Endothelial cell of umbilical vein (primary cell): ENCODE measurements at regions not wholly inside any gene's neighbourhood (a gene's known extent, or its start where the extent isn't known, plus 50 kb on each side); places are given as distances from the start of the nearest gene placed in this dataset.

ENCODE experiments used
- BruUV-seq: library from RNA; stranded (reverse); fragments of 400-500 nt; replicated peaks from 2 replicates; lab custom pipeline; 2021; lab: Mats Ljungman, UMichigan
- CTCF ChIA-PET: fragments of 300-600, 350-600 bp; sonication (Branson Sonifier 250); formaldehyde crosslinking; loops from one replicate; lab custom pipeline; 2021; ENCODE audit warnings: antibody characterized with exemption, inconsistent platforms; lab: Charles Lee
- POLR2A ChIA-PET: fragments of 300-600, 350-600 bp; sonication (Branson Sonifier 250); formaldehyde crosslinking; loops from one replicate; lab custom pipeline; 2021; ENCODE audit warnings: antibody characterized with exemption, inconsistent platforms; lab: Charles Lee
- DNase-seq: peaks from one replicate; pipeline ENCODE4 v3.0.0-alpha.2; 2011; ENCODE audit warnings: low read depth, low spot score
- FAIRE-seq: peaks from 2 replicates; lab custom pipeline; 2011; peaks lifted over from hg19 to GRCh38; lab: Jason Lieb, UNC
- H2AFZ ChIP-seq: 2 replicates; pipeline ENCODE4 v1.6.0; 2012; ENCODE audit warnings: low read depth, low read length, control low read depth, inconsistent platforms
- H3K27ac ChIP-seq: 2 replicates; pipeline ENCODE4 v1.5.1; 2011; ENCODE audit warnings: low read depth, mild to moderate bottlenecking, control low read depth, low read length, moderate library complexity; ENCODE audit not compliant: insufficient read depth
- H3K27me3 ChIP-seq, 2 experiments: 2 replicates each; pipeline versions ENCODE4 v1.6.0 to v1.6.1; 2011; ENCODE audit warnings: low read length in 2 of 2, mixed read lengths in 1 of 2; ENCODE audit not compliant: control insufficient read depth in 2 of 2, insufficient read depth in 2 of 2
- H3K36me3 ChIP-seq, 2 experiments: 2 replicates in 1 of 2; 3 replicates in 1 of 2; pipeline ENCODE4 v1.5.1; 2011; ENCODE audit warnings: low read length in 2 of 2, mild to moderate bottlenecking in 1 of 2, moderate library complexity in 1 of 2; ENCODE audit not compliant: control insufficient read depth in 2 of 2, insufficient read depth in 2 of 2; ENCODE audit errors: extremely low read depth in 1 of 2
- H3K4me1 ChIP-seq: 3 replicates; pipeline ENCODE4 v1.5.1; 2011; ENCODE audit warnings: mild to moderate bottlenecking, low read length; ENCODE audit not compliant: control insufficient read depth, insufficient read depth; ENCODE audit errors: extremely low read depth
- H3K4me2 ChIP-seq: 2 replicates; pipeline ENCODE4 v1.6.1; 2011; ENCODE audit warnings: low read length, control low read depth, mixed read lengths; ENCODE audit not compliant: insufficient read depth
- H3K4me3 ChIP-seq, 3 experiments: fragments of 200-600 bp in 1 of 3; sonication (generic), shearing (Covaris generic) in 1 of 3; replicated peaks in 1 of 3; 2 replicates each; pipeline ENCODE4 v1.5.1; 2011 to 2016; ENCODE audit warnings: control low read depth in 3 of 3, low read length in 3 of 3, mild to moderate bottlenecking in 2 of 3, inconsistent platforms in 1 of 3, low read depth in 1 of 3, moderate library complexity in 1 of 3; ENCODE audit not compliant: insufficient read depth in 1 of 3
- H3K79me2 ChIP-seq: 2 replicates; pipeline ENCODE4 v1.6.0; 2012; ENCODE audit warnings: low read length, inconsistent platforms; ENCODE audit not compliant: control insufficient read depth, insufficient read depth
- H3K9ac ChIP-seq: replicated peaks from 2 replicates; pipeline ENCODE3; 2011; ENCODE audit warnings: low read length, control low read depth; ENCODE audit not compliant: insufficient read depth; ENCODE audit errors: extremely low read depth
- H3K9me1 ChIP-seq: replicated peaks from 3 replicates; pipeline ENCODE4 v1.6.0; 2011; ENCODE audit warnings: mild to moderate bottlenecking, low read length; ENCODE audit not compliant: control insufficient read depth, insufficient read depth; ENCODE audit errors: extremely low read depth
- H3K9me3 ChIP-seq: replicated peaks from 2 replicates; pipeline ENCODE4 v1.5.1; 2012; ENCODE audit warnings: low read length, inconsistent platforms; ENCODE audit not compliant: control insufficient read depth, insufficient read depth
- H4K20me1 ChIP-seq: replicated peaks from 2 replicates; pipeline ENCODE3; 2011; ENCODE audit warnings: mild to moderate bottlenecking, low read length; ENCODE audit not compliant: control insufficient read depth, insufficient read depth; ENCODE audit errors: extremely low read depth
- EZH2 ChIP-seq: IDR thresholded peaks from 2 replicates; pipeline ENCODE4 v1.6.1; 2012; ENCODE audit warnings: borderline replicate concordance, low read depth, mild to moderate bottlenecking, moderate library complexity, low read length, inconsistent platforms; ENCODE audit not compliant: severe bottlenecking
- FOS ChIP-seq: IDR thresholded peaks from 2 replicates; pipeline ENCODE4 v1.6.1; 2011; ENCODE audit warnings: mild to moderate bottlenecking, low read length, moderate library complexity, borderline replicate concordance; ENCODE audit not compliant: insufficient read depth
- GATA2 ChIP-seq: IDR thresholded peaks from 2 replicates; pipeline ENCODE4 v1.7.0; 2011; ENCODE audit warnings: low read depth, mild to moderate bottlenecking, moderate library complexity, mixed read lengths, low read length; ENCODE audit not compliant: insufficient read length, insufficient read depth
- JUN ChIP-seq: IDR thresholded peaks from 2 replicates; pipeline ENCODE4 v1.6.1; 2011; ENCODE audit warnings: borderline replicate concordance, low read depth; ENCODE audit not compliant: insufficient read length, insufficient read depth
- MYC ChIP-seq: IDR thresholded peaks from one replicate; pipeline ENCODE4 v1.6.1; 2011; ENCODE audit warnings: mild to moderate bottlenecking, low read depth, low read length
- POLR2A ChIP-seq: IDR thresholded peaks from 2 replicates; pipeline ENCODE4 v1.6.1; 2012; ENCODE audit warnings: low read depth, mild to moderate bottlenecking, control low read depth, low read length
- POLR2AphosphoS5 ChIP-seq: IDR thresholded peaks from 2 replicates; pipeline ENCODE4 v1.6.1; 2012; ENCODE audit warnings: low read depth, mild to moderate bottlenecking, control low read depth, low read length, moderate library complexity; ENCODE audit not compliant: insufficient read depth
- dilution Hi-C: fragments of 300-500 bp; cut with MboI; formaldehyde crosslinking; loops from one replicate; pipeline ENCODE4 v1.15.0; 2019; ENCODE audit warnings: low sequenced_read_pairs; ENCODE audit not compliant: extremely low pct_ligation_motif_present
- intact Hi-C: fragments of 100-400 bp; cut with micrococcal nuclease; formaldehyde crosslinking; loops from one replicate; pipeline ENCODE4 v1.10.0; 2022
- TF ChIP-seq, protein P1 (sequence below), 2 donors: IDR thresholded peaks; 1 replicate in 1 of 2; 2 replicates in 1 of 2; pipeline ENCODE4 v1.5.1; 2011; ENCODE audit warnings: low read length in 2 of 2, mild to moderate bottlenecking in 2 of 2, moderate library complexity in 2 of 2, control low read depth in 1 of 2, inconsistent platforms in 1 of 2, low read depth in 1 of 2; ENCODE audit not compliant: insufficient read depth in 1 of 2; ENCODE audit errors: extremely low read depth in 1 of 2
- TF ChIP-seq, protein P2 (sequence below): IDR thresholded peaks from 2 replicates; pipeline ENCODE4 v1.6.1; 2011; ENCODE audit not compliant: insufficient read depth, insufficient read length

DNA sequence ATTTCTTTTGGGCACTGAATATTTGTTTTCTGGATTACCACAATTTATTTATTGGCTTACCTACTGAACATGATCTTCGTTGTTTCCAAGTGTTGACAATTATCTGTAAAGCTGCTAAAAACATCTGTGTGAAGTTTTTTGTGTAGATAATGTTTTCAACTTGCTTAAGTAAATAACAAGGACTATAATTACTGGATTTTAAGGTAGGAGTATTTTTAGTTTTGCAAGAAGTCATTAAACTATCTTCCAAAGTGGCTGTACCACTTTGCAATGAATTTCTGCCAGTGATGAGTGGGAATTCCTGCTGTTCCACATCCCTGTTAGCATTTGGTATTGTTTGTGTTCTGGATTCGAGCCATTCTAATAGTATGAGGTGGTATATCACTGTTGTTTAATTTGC, 702.2 kb downstream of the MECOM start:
- dilution Hi-C loops (no loop called here), intact Hi-C loops (no loop called here)
- Histone ChIP-seq H4K20me1 (no peaks in the 10 kb centered on the region), H3K9me1 (no peaks in the 10 kb centered on the region), H3K4me2 (no peak overlapping the region), H3K27ac (no peak overlapping the region), H3K4me1 (no peaks in the 10 kb centered on the region), H2AFZ (no peak overlapping the region), H3K36me3 (no peaks in the 10 kb centered on the region), H3K9me3 (no peaks in the 10 kb centered on the region), H3K9ac (no peak overlapping the region), H3K27me3 (no peaks in the 10 kb centered on the region), H3K4me3 (no peak overlapping the region), H3K79me2 (no peaks in the 10 kb centered on the region)
- TF ChIP-seq GATA2, result no peak
- TF ChIP-seq, protein P1, sequence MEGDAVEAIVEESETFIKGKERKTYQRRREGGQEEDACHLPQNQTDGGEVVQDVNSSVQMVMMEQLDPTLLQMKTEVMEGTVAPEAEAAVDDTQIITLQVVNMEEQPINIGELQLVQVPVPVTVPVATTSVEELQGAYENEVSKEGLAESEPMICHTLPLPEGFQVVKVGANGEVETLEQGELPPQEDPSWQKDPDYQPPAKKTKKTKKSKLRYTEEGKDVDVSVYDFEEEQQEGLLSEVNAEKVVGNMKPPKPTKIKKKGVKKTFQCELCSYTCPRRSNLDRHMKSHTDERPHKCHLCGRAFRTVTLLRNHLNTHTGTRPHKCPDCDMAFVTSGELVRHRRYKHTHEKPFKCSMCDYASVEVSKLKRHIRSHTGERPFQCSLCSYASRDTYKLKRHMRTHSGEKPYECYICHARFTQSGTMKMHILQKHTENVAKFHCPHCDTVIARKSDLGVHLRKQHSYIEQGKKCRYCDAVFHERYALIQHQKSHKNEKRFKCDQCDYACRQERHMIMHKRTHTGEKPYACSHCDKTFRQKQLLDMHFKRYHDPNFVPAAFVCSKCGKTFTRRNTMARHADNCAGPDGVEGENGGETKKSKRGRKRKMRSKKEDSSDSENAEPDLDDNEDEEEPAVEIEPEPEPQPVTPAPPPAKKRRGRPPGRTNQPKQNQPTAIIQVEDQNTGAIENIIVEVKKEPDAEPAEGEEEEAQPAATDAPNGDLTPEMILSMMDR (IDR thresholded peaks at IDR 0.05; ENCODE audit: extremely low read depth in 1 of 2, insufficient read depth in 1 of 2, low read depth in 1 of 2, low read length in 2 of 2), result no peak
- no peak for TF ChIP-seq POLR2A
- TF ChIP-seq, protein P2, sequence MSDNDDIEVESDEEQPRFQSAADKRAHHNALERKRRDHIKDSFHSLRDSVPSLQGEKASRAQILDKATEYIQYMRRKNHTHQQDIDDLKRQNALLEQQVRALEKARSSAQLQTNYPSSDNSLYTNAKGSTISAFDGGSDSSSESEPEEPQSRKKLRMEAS, result no peak
- TF ChIP-seq POLR2AphosphoS5, result no peak
- no peak for TF ChIP-seq JUN
- no peak for TF ChIP-seq MYC
- TF ChIP-seq EZH2, result no peak
- TF ChIP-seq FOS, result no peak
- DNase-seq, result no peak
- FAIRE-seq, result no peak
- CTCF ChIA-PET, result interaction anchor here (0.9 to 1.4 kb wide), 4 partner anchors 9 to 708 kb away, joined by 3 to 5 read pairs (median 4); no protein-coding TSS in a partner anchor
- no TSS peak for BruUV-seq
- POLR2A ChIA-PET, result no interaction called here
